Neural cell (in vitro differentiated cells): ENCODE measurements at regions not wholly inside any gene's neighbourhood (a gene's known extent, or its start where the extent isn't known, plus 50 kb on each side); places are given as distances from the start of the nearest gene placed in this dataset.

Source experiments
- H2AFZ ChIP-seq: fragments of 200-600, 300-800 bp; sonication (generic), shearing (Covaris generic); 2 replicates; pipeline ENCODE4 v1.6.0; 2014; ENCODE audit warnings: low read depth, mild to moderate bottlenecking, antibody characterized with exemption, low read length, moderate library complexity
- H3F3A ChIP-seq: fragments of 200-600 bp; shearing (Covaris generic); 2 replicates; pipeline ENCODE4 v1.6.1; 2016; ENCODE audit warnings: mild to moderate bottlenecking, moderate library complexity, mixed read lengths, antibody characterized with exemption, low read length; ENCODE audit not compliant: insufficient read depth, poor library complexity, severe bottlenecking
- H3K27ac ChIP-seq: fragments of 200-600, 300-800 bp; sonication (generic), shearing (Covaris generic); 2 replicates; pipeline ENCODE4 v1.5.1; 2014; ENCODE audit warnings: mild to moderate bottlenecking, low read length, moderate library complexity
- H3K27me3 ChIP-seq: fragments of 300-800, 200-600 bp; sonication (generic), shearing (Covaris generic); 2 replicates; pipeline ENCODE4 v1.6.0; 2014; ENCODE audit warnings: mild to moderate bottlenecking, low read depth, low read length, moderate library complexity; ENCODE audit not compliant: insufficient read depth
- H3K36me3 ChIP-seq: fragments of 300-800, 200-600 bp; sonication (generic), shearing (Covaris generic); 2 replicates; pipeline ENCODE4 v1.5.1; 2014; ENCODE audit warnings: mild to moderate bottlenecking, antibody characterized with exemption, low read length, moderate library complexity; ENCODE audit not compliant: insufficient read depth
- H3K4me2 ChIP-seq: fragments of 300-800, 200-600 bp; sonication (generic), shearing (Covaris generic); 2 replicates; pipeline ENCODE4 v1.6.0; 2014; ENCODE audit warnings: mild to moderate bottlenecking, low read length
- H3K4me3 ChIP-seq: fragments of 300-800, 200-600 bp; sonication (generic), shearing (Covaris generic); 2 replicates; pipeline ENCODE4 v1.5.1; 2014; ENCODE audit warnings: mild to moderate bottlenecking, low read length, moderate library complexity
- H3K79me2 ChIP-seq: fragments of 200-600 bp; shearing (Covaris generic); replicated peaks from 2 replicates; pipeline ENCODE4 v1.6.0; 2014; ENCODE audit warnings: mild to moderate bottlenecking, low read length, moderate library complexity; ENCODE audit not compliant: insufficient read depth
- H3K9ac ChIP-seq: fragments of 300-800, 200-600 bp; sonication (generic), shearing (Covaris generic); 2 replicates; pipeline ENCODE4 v1.6.1; 2016; ENCODE audit warnings: mild to moderate bottlenecking, low read length, mixed read lengths
- H3K9me2 ChIP-seq: fragments of 200-600 bp; shearing (Covaris generic); 2 replicates; pipeline ENCODE4 v1.6.1; 2016; ENCODE audit warnings: mild to moderate bottlenecking, low read length, mixed read lengths; ENCODE audit not compliant: insufficient read depth
- H3K9me3 ChIP-seq: fragments of 200-600, 300-800 bp; sonication (generic), shearing (Covaris generic); 2 replicates; pipeline ENCODE4 v1.6.1; 2016; ENCODE audit warnings: mild to moderate bottlenecking, mixed run types, low read length, moderate library complexity, mixed read lengths
- H4K20me1 ChIP-seq: fragments of 200-600 bp; shearing (Covaris generic); 2 replicates; pipeline ENCODE4 v1.6.1; 2016; ENCODE audit warnings: mild to moderate bottlenecking, mixed run types; ENCODE audit not compliant: insufficient read depth
- EP300 ChIP-seq: fragments of 450-650 bp; conservative IDR thresholded peaks from 2 replicates; pipeline ENCODE4 v1.6.1; 2014; ENCODE audit warnings: antibody characterized with exemption, mild to moderate bottlenecking, moderate library complexity; ENCODE audit not compliant: poor library complexity, severe bottlenecking
- EZH2 ChIP-seq: fragments of 200-600, 300-800 bp; shearing (Covaris generic), sonication (generic); IDR thresholded peaks from 2 replicates; pipeline ENCODE4 v1.6.1; 2014; ENCODE audit warnings: antibody characterized with exemption, low read length, borderline replicate concordance, mild to moderate bottlenecking; ENCODE audit not compliant: insufficient read depth, poor library complexity, severe bottlenecking
- MXI1 ChIP-seq: fragments of 450-650 bp; conservative IDR thresholded peaks from 2 replicates; pipeline ENCODE4 v1.6.1; 2014; ENCODE audit warnings: antibody characterized with exemption, mild to moderate bottlenecking; ENCODE audit not compliant: poor library complexity, severe bottlenecking
- POLR2AphosphoS5 ChIP-seq: IDR thresholded peaks from 2 replicates; pipeline ENCODE4 v1.6.1; 2012
- RAD21 ChIP-seq: fragments of 450-650 bp; conservative IDR thresholded peaks from 2 replicates; pipeline ENCODE4 v1.6.1; 2014; ENCODE audit warnings: antibody characterized with exemption, mild to moderate bottlenecking, moderate library complexity
- SMC3 ChIP-seq: fragments of 450-650 bp; conservative IDR thresholded peaks from 2 replicates; pipeline ENCODE4 v1.6.1; 2014; ENCODE audit warnings: antibody characterized with exemption, mild to moderate bottlenecking, moderate library complexity; ENCODE audit not compliant: poor library complexity
- TAF1 ChIP-seq: IDR thresholded peaks from 2 replicates; pipeline ENCODE4 v1.6.1; 2012; ENCODE audit warnings: low read depth
- TF ChIP-seq, protein P1 (sequence below): fragments of 450-650 bp; IDR thresholded peaks from 2 replicates; pipeline ENCODE4 v1.5.1; 2014; ENCODE audit warnings: antibody characterized with exemption, mild to moderate bottlenecking, moderate library complexity; ENCODE audit not compliant: poor library complexity, severe bottlenecking
- TF ChIP-seq, protein P2 (sequence below): IDR thresholded peaks from 2 replicates; pipeline ENCODE4 v1.6.1; 2012; ENCODE audit warnings: borderline replicate concordance

DNA sequence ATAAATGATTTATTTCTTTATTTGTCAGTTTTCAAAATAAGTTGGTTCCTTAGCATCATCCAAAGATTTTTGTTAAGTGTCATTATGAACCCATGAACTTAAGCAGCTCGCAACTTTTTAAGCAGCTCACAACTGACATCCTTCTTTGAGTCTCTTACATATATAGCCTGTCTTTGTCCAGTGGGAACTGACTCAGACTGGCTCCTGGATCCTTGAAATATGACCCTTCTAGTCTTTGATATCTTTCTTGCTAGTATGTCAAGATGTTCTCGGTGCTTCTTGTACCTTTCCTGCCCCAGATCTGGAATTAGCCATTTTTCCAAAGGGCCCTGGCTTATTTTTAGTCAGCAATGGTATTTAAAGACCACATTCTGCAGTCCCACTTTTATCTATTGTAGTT is 53.9 kb upstream of the ARID5B start:
- H3F3A ChIP-seq = no peaks in the 10 kb centered on the region
- H3K9me2 ChIP-seq = no peaks in the 10 kb centered on the region
- H3K4me3 ChIP-seq = no peak overlapping the region
- H3K27me3 ChIP-seq = no peaks in the 10 kb centered on the region
- no peaks in the 10 kb centered on the region for H4K20me1 ChIP-seq
- no peak overlapping the region for H3K4me2 ChIP-seq
- no peak overlapping the region for H2AFZ ChIP-seq
- no peaks in the 10 kb centered on the region for H3K9me3 ChIP-seq
- TF ChIP-seq MXI1 (no peak), EZH2 (no peak), EP300 (no peak), POLR2AphosphoS5 (no peak), SMC3 (no peak), RAD21 (no peak), TAF1 (no peak)
- TF ChIP-seq, protein P1, sequence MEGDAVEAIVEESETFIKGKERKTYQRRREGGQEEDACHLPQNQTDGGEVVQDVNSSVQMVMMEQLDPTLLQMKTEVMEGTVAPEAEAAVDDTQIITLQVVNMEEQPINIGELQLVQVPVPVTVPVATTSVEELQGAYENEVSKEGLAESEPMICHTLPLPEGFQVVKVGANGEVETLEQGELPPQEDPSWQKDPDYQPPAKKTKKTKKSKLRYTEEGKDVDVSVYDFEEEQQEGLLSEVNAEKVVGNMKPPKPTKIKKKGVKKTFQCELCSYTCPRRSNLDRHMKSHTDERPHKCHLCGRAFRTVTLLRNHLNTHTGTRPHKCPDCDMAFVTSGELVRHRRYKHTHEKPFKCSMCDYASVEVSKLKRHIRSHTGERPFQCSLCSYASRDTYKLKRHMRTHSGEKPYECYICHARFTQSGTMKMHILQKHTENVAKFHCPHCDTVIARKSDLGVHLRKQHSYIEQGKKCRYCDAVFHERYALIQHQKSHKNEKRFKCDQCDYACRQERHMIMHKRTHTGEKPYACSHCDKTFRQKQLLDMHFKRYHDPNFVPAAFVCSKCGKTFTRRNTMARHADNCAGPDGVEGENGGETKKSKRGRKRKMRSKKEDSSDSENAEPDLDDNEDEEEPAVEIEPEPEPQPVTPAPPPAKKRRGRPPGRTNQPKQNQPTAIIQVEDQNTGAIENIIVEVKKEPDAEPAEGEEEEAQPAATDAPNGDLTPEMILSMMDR = no peak
- TF ChIP-seq, protein P2, sequence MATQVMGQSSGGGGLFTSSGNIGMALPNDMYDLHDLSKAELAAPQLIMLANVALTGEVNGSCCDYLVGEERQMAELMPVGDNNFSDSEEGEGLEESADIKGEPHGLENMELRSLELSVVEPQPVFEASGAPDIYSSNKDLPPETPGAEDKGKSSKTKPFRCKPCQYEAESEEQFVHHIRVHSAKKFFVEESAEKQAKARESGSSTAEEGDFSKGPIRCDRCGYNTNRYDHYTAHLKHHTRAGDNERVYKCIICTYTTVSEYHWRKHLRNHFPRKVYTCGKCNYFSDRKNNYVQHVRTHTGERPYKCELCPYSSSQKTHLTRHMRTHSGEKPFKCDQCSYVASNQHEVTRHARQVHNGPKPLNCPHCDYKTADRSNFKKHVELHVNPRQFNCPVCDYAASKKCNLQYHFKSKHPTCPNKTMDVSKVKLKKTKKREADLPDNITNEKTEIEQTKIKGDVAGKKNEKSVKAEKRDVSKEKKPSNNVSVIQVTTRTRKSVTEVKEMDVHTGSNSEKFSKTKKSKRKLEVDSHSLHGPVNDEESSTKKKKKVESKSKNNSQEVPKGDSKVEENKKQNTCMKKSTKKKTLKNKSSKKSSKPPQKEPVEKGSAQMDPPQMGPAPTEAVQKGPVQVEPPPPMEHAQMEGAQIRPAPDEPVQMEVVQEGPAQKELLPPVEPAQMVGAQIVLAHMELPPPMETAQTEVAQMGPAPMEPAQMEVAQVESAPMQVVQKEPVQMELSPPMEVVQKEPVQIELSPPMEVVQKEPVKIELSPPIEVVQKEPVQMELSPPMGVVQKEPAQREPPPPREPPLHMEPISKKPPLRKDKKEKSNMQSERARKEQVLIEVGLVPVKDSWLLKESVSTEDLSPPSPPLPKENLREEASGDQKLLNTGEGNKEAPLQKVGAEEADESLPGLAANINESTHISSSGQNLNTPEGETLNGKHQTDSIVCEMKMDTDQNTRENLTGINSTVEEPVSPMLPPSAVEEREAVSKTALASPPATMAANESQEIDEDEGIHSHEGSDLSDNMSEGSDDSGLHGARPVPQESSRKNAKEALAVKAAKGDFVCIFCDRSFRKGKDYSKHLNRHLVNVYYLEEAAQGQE = no peak
- H3K79me2 ChIP-seq = no peaks in the 10 kb centered on the region
- no peaks in the 10 kb centered on the region for H3K36me3 ChIP-seq
- no peak overlapping the region for H3K27ac ChIP-seq
- no peak overlapping the region for H3K9ac ChIP-seq

DNA sequence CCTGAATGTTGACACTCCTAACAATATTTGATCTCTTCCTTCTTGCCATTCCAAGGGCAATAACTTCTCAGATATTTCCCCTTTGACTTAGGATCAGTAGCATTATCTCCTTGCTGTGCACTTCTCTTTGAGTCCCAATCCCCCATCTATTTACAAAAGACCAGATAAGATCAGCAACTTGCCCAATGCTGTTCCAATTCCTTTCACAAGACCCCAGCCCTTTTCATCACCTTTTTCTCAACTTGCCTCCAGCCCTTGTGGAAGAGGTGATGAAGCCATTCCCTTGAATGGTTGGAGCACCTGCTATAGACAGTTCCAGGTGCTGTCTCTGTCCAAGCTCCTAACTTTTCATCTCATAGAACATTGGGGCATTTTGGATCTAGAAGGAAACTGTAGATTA is 51.1 kb upstream of the ARID5B start:
- Histone ChIP-seq H3K79me2 (no peaks in the 10 kb centered on the region), H3F3A (no peaks in the 10 kb centered on the region), H3K9me3 (no peaks in the 10 kb centered on the region), H3K36me3 (no peaks in the 10 kb centered on the region), H3K4me2 (no peak overlapping the region), H3K9ac (no peak overlapping the region), H4K20me1 (no peaks in the 10 kb centered on the region), H2AFZ (no peak overlapping the region), H3K27me3 (no peaks in the 10 kb centered on the region), H3K27ac (no peak overlapping the region), H3K4me3 (no peak overlapping the region), H3K9me2 (no peaks in the 10 kb centered on the region)
- TF ChIP-seq MXI1 (no peak), EZH2 (no peak), TAF1 (no peak), SMC3 (no peak), RAD21 (no peak), POLR2AphosphoS5 (no peak)
- TF ChIP-seq, protein P2 = no peak
- TF ChIP-seq, protein P1 = no peak
